Natural killer cell treated with Interleukin-12 subunit alpha and Interleukin-12 subunit beta and Interleukin-15 and Interleukin-18, amount 100 ng/mL, for 72 hours (primary cell): ENCODE measurements at regions not wholly inside any gene's neighbourhood (a gene's known extent, or its start where the extent isn't known, plus 50 kb on each side); places are given as distances from the start of the nearest gene placed in this dataset.
"Not testable (repeated sequence)": the region's sequence is repeated elsewhere in the genome, so short reads cannot be mapped to it uniquely, and the experiment has no call there.

Experiments used
- ATAC-seq, 2 donors: fragments of 150-1000 bp; cut with Tn5 transposase in 1 of 2; sonication (Bioruptor Pico), chemical (Tn5 transposase) in 1 of 2; 2 replicates each; pipeline ENCODE4 v1.10.0; 2021
- DNase-seq: peaks from one replicate; pipeline ENCODE4 v3.0.0; 2022; ENCODE audit warnings: low spot score
- H3K27ac Mint-ChIP-seq, 2 donors: 1 replicate in 1 of 2; 2 replicates in 1 of 2; pipeline ENCODE4 v1.8.0; 2022; ENCODE audit warnings: mixed read lengths in 2 of 2, mild to moderate bottlenecking in 1 of 2, moderate library complexity in 1 of 2
- H3K27me3 Mint-ChIP-seq, 2 donors: 1 replicate in 1 of 2; 2 replicates in 1 of 2; pipeline ENCODE4 v1.8.0; 2022; ENCODE audit warnings: mixed read lengths in 2 of 2
- H3K36me3 Mint-ChIP-seq: one replicate; pipeline ENCODE4 v1.8.0; 2022; ENCODE audit warnings: mixed read lengths
- H3K4me1 Mint-ChIP-seq, 2 donors: 1 replicate in 1 of 2; 2 replicates in 1 of 2; pipeline ENCODE4 v1.8.0; 2022; ENCODE audit warnings: low read depth in 2 of 2, mixed read lengths in 2 of 2, mild to moderate bottlenecking in 1 of 2
- H3K4me3 Mint-ChIP-seq: one replicate; pipeline ENCODE4 v1.8.0; 2022; ENCODE audit warnings: mixed read lengths
- H3K9me3 Mint-ChIP-seq: 2 replicates; pipeline ENCODE4 v1.8.0; 2022; ENCODE audit warnings: mixed read lengths

- peaks cover 16% of the 10 kb centered on the region for H3K9me3 Mint-ChIP-seq
- no peak overlapping the region for H3K27ac Mint-ChIP-seq
- H3K36me3 Mint-ChIP-seq: peaks cover 6% of the 10 kb centered on the region
- no peak for ATAC-seq
- no peaks in the 10 kb centered on the region for H3K27me3 Mint-ChIP-seq
- no peaks in the 10 kb centered on the region for H3K4me1 Mint-ChIP-seq
- H3K4me3 Mint-ChIP-seq: no peak overlapping the region
- DNase-seq: no peak
These were observed 455.9 kb downstream of the TDRD3 start for GRCh38 chr13:60852886-60853285.

GRCh38 chr13:60851378-60851777, 454.4 kb downstream of the TDRD3 start:
- Mint-ChIP-seq H3K27ac (no peak overlapping the region), H3K4me3 (no peak overlapping the region), H3K36me3 (peaks cover 6% of the 10 kb centered on the region), H3K9me3 (peaks cover 16% of the 10 kb centered on the region), H3K4me1 (no peaks in the 10 kb centered on the region), H3K27me3 (no peaks in the 10 kb centered on the region)
- ATAC-seq (no peak), DNase-seq (no peak)

- H3K4me3 Mint-ChIP-seq: no peak overlapping the region
- DNase-seq (no peak), ATAC-seq (no peak)
- H3K36me3 Mint-ChIP-seq: peaks cover 6% of the 10 kb centered on the region
- H3K4me1 Mint-ChIP-seq: no peaks in the 10 kb centered on the region
- H3K27me3 Mint-ChIP-seq: no peaks in the 10 kb centered on the region
- peaks cover 15% of the 10 kb centered on the region for H3K9me3 Mint-ChIP-seq
- H3K27ac Mint-ChIP-seq: no peak overlapping the region
These were observed 453.5 kb downstream of the TDRD3 start for GRCh38 chr13:60850526-60850925.

GRCh38 chr13:60838581-60838980, 441.6 kb downstream of the TDRD3 start:
- H3K9me3 Mint-ChIP-seq: peaks cover 6% of the 10 kb centered on the region
- no peak for ATAC-seq
- H3K27ac Mint-ChIP-seq: no peak overlapping the region
- H3K4me1 Mint-ChIP-seq: no peaks in the 10 kb centered on the region
- no peaks in the 10 kb centered on the region for H3K27me3 Mint-ChIP-seq
- no peak for DNase-seq
- no peak overlapping the region for H3K4me3 Mint-ChIP-seq
- no peaks in the 10 kb centered on the region for H3K36me3 Mint-ChIP-seq

- no peak for DNase-seq
- Mint-ChIP-seq H3K4me3 (no peak overlapping the region), H3K4me1 (no peaks in the 10 kb centered on the region), H3K36me3 (no peaks in the 10 kb centered on the region), H3K27ac (no peak overlapping the region), H3K9me3 (peaks cover 6% of the 10 kb centered on the region), H3K27me3 (no peaks in the 10 kb centered on the region)
- no peak for ATAC-seq
These were observed 440.8 kb downstream of the TDRD3 start for GRCh38 chr13:60837806-60838205.

DNA sequence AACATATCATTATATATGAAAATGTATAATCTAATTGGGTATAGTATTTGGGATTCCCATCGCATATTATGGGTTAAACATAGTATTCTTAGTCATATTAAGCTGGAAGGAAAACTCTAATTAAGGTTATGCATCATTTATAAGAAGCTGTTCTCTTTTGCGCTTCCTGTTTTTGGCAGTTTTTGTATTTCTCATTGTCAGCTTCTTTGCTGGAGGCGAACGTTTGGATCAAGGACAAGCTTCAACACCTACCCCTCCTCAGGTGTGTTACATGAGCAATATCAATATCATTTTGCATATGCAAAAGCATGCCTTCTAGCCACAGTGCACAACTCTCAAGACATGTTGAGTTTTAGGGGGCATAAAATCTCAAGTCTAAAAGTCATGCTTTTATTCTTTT, 439.8 kb downstream of the TDRD3 start:
- no peak overlapping the region for H3K4me3 Mint-ChIP-seq
- no peaks in the 10 kb centered on the region for H3K27me3 Mint-ChIP-seq
- DNase-seq: no peak
- no peaks in the 10 kb centered on the region for H3K4me1 Mint-ChIP-seq
- ATAC-seq: no peak
- no peaks in the 10 kb centered on the region for H3K36me3 Mint-ChIP-seq
- H3K27ac Mint-ChIP-seq: no peak overlapping the region
- H3K9me3 Mint-ChIP-seq: peaks cover 7% of the 10 kb centered on the region

DNA sequence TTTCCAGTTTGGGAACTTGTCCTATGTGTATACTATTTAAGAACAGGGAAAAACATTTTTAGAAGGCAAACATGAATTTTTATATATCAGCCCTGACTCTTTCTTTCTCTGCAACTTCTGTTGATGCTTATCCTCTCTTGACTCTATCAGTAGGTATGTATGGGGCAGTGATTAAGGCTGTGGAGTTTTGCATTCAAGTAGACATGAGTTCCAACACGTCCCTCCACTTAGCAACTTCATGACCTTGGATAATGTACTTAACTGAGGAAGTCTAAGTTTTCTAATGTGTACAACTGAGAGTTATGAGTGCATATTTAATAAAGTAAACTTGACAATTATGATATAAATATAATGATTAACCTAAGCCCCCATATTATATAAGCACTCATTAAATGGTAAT, 414.6 kb downstream of the TDRD3 start:
- H3K9me3 Mint-ChIP-seq: peaks cover 15% of the 10 kb centered on the region
- no peaks in the 10 kb centered on the region for H3K27me3 Mint-ChIP-seq
- no peak overlapping the region for H3K4me3 Mint-ChIP-seq
- H3K36me3 Mint-ChIP-seq: no peaks in the 10 kb centered on the region
- H3K4me1 Mint-ChIP-seq: no peaks in the 10 kb centered on the region
- no peak overlapping the region for H3K27ac Mint-ChIP-seq
- no peak for DNase-seq
- no peak for ATAC-seq

GRCh38 chr13:60805640-60806039, 408.6 kb downstream of the TDRD3 start:
- not testable (repeated sequence) for DNase-seq, H3K27ac Mint-ChIP-seq, H3K36me3 Mint-ChIP-seq, ATAC-seq, H3K4me3 Mint-ChIP-seq, H3K4me1 Mint-ChIP-seq, H3K27me3 Mint-ChIP-seq
- peaks cover 16% of the 10 kb centered on the region for H3K9me3 Mint-ChIP-seq

DNA sequence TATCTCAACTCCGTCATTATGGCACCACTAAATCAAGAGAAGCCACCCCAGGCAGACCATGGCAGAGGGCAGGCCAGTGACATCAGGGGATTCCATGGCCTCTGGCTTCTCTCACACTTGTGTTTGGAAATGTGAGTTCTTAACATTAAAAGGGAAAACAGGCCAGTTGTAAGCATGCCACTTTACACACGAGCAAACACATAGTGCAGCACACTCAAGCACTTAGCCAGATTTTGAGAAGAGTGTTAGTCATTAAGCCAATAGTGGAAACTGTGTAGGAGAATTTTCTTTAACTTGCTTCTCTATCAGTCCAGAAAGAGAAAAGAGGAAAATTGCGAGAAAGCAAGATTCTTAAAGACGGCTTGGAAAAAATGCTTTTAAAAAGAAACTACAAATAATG, 401.5 kb downstream of the TDRD3 start:
- Mint-ChIP-seq H3K36me3 (no peaks in the 10 kb centered on the region), H3K4me1 (no peaks in the 10 kb centered on the region), H3K9me3 (peaks cover 10% of the 10 kb centered on the region), H3K4me3 (no peak overlapping the region), H3K27ac (no peak overlapping the region), H3K27me3 (no peaks in the 10 kb centered on the region)
- ATAC-seq (no peak), DNase-seq (no peak)

GRCh38 chr13:60797112-60797511, 400.1 kb downstream of the TDRD3 start:
- ATAC-seq (no peak), DNase-seq (no peak)
- H3K27ac Mint-ChIP-seq: no peak overlapping the region
- H3K4me1 Mint-ChIP-seq: no peaks in the 10 kb centered on the region
- no peak overlapping the region for H3K4me3 Mint-ChIP-seq
- no peaks in the 10 kb centered on the region for H3K36me3 Mint-ChIP-seq
- peaks cover 3% of the 10 kb centered on the region for H3K9me3 Mint-ChIP-seq
- no peaks in the 10 kb centered on the region for H3K27me3 Mint-ChIP-seq

GRCh38 chr13:60794751-60795150, 397.7 kb downstream of the TDRD3 start:
- Mint-ChIP-seq H3K27ac (no peak overlapping the region), H3K4me1 (no peaks in the 10 kb centered on the region), H3K4me3 (no peak overlapping the region), H3K36me3 (no peaks in the 10 kb centered on the region), H3K27me3 (no peaks in the 10 kb centered on the region), H3K9me3 (peaks cover 7% of the 10 kb centered on the region)
- no peak for DNase-seq
- no peak for ATAC-seq

DNA sequence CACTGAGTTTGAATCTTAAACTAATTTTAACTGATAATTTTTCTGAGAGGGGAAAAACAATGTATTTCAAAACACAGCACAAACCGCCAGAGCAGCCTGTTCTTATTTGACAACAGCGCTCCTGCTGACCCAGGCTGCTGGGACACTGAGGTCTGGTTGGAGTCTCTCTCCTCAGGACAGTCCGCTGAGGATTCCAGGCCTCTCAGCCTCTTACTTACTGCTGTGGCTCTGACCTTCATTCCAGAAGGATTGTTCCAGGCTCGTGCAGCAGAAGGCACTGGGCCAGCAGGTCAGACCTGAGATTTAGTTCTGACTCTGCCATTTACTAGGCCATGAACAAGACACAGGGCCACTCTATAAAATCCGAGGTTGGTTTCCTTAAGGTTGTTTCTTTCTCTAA, 393.6 kb downstream of the TDRD3 start:
- H3K27ac Mint-ChIP-seq: no peak overlapping the region
- H3K9me3 Mint-ChIP-seq: peaks cover 7% of the 10 kb centered on the region
- ATAC-seq (no peak), DNase-seq (no peak)
- H3K4me1 Mint-ChIP-seq: no peaks in the 10 kb centered on the region
- no peaks in the 10 kb centered on the region for H3K36me3 Mint-ChIP-seq
- no peaks in the 10 kb centered on the region for H3K27me3 Mint-ChIP-seq
- H3K4me3 Mint-ChIP-seq: no peak overlapping the region

GRCh38 chr13:60788156-60788829, 391.3 kb downstream of the TDRD3 start:
- Mint-ChIP-seq H3K36me3 (no peaks in the 10 kb centered on the region), H3K27me3 (no peaks in the 10 kb centered on the region), H3K27ac (no peak overlapping the region), H3K9me3 (peaks cover 7% of the 10 kb centered on the region), H3K4me1 (no peaks in the 10 kb centered on the region), H3K4me3 (no peak overlapping the region)
- DNase-seq (no peak), ATAC-seq (no peak)

- no peaks in the 10 kb centered on the region for H3K27me3 Mint-ChIP-seq
- H3K9me3 Mint-ChIP-seq: peaks cover 4% of the 10 kb centered on the region
- H3K36me3 Mint-ChIP-seq: no peaks in the 10 kb centered on the region
- ATAC-seq (no peak), DNase-seq (no peak)
- H3K27ac Mint-ChIP-seq: no peak overlapping the region
- H3K4me3 Mint-ChIP-seq: no peak overlapping the region
- no peaks in the 10 kb centered on the region for H3K4me1 Mint-ChIP-seq
These were observed 390.1 kb downstream of the TDRD3 start for GRCh38 chr13:60787083-60787482.

GRCh38 chr13:60772726-60773125, 375.7 kb downstream of the TDRD3 start:
- Mint-ChIP-seq H3K27me3 (no peaks in the 10 kb centered on the region), H3K36me3 (no peaks in the 10 kb centered on the region), H3K9me3 (peaks cover 14% of the 10 kb centered on the region), H3K4me3 (no peak overlapping the region), H3K4me1 (no peaks in the 10 kb centered on the region), H3K27ac (no peak overlapping the region)
- no peak for DNase-seq
- ATAC-seq: no peak
